SK-N-SH (cell line): ENCODE measurements at regions not wholly inside any gene's neighbourhood (a gene's known extent, or its start where the extent isn't known, plus 50 kb on each side); places are given as distances from the start of the nearest gene placed in this dataset.

Source experiments
- CTCF ChIA-PET: fragments of 300-600, 350-600 bp; formaldehyde crosslinking; extraction: SDS; loops from one replicate; lab custom pipeline; 2021; lab: Yijun Ruan, JAX
- POLR2A ChIA-PET: fragments of 350-600 bp; sonication (Branson Sonifier 250); formaldehyde crosslinking; extraction: SDS; loops from one replicate; lab custom pipeline; 2020; ENCODE audit warnings: antibody characterized with exemption, inconsistent platforms; lab: Yijun Ruan, JAX
- DNase-seq: peaks from one replicate; pipeline ENCODE4 v3.0.0; 2012
- H2AFZ ChIP-seq: fragments of 200-600 bp; sonication (generic); 2 replicates; pipeline ENCODE4 v1.8.1; 2016; ENCODE audit warnings: antibody characterized with exemption, mild to moderate bottlenecking, low read depth
- H3F3A ChIP-seq: fragments of 200-600 bp; sonication (generic); replicated peaks from 2 replicates; pipeline ENCODE3; 2016; ENCODE audit warnings: antibody characterized with exemption, mild to moderate bottlenecking; ENCODE audit not compliant: insufficient read depth
- H3K27ac ChIP-seq, 2 experiments: fragments of 200-500 bp in 1 of 2; fragments of 200-600 bp in 1 of 2; sonication (Bioruptor generic) in 1 of 2; sonication (generic), shearing (Covaris generic) in 1 of 2; 2 replicates each; pipeline versions ENCODE4 v1.5.1 to v1.6.1; 2014 to 2016; ENCODE audit warnings: low read depth in 2 of 2, inconsistent platforms in 1 of 2, low read length in 1 of 2, mild to moderate bottlenecking in 1 of 2, mixed read lengths in 1 of 2
- H3K27me3 ChIP-seq: fragments of 200-600 bp; sonication (generic), shearing (Covaris generic); 2 replicates; pipeline ENCODE4 v1.6.1; 2016; ENCODE audit warnings: mixed run types; ENCODE audit not compliant: insufficient read depth
- H3K36me3 ChIP-seq, 2 experiments: fragments of 200-500 bp in 1 of 2; fragments of 200-600 bp in 1 of 2; sonication (Bioruptor generic) in 1 of 2; sonication (generic) in 1 of 2; replicated peaks in 1 of 2; 2 replicates each; pipeline versions ENCODE3 to v1.5.1; 2014 to 2016; ENCODE audit warnings: low read length in 1 of 2, mild to moderate bottlenecking in 1 of 2; ENCODE audit not compliant: insufficient read depth in 2 of 2, control insufficient read depth in 1 of 2
- H3K4me1 ChIP-seq, 2 experiments: fragments of 200-500 bp in 1 of 2; fragments of 200-600 bp in 1 of 2; sonication (Bioruptor generic) in 1 of 2; sonication (generic), shearing (Covaris generic) in 1 of 2; 2 replicates each; pipeline versions ENCODE4 v1.5.1 to v1.6.1; 2014 to 2016; ENCODE audit warnings: low read depth in 1 of 2, low read length in 1 of 2, mixed run types in 1 of 2; ENCODE audit not compliant: insufficient read depth in 2 of 2, control insufficient read depth in 1 of 2
- H3K4me2 ChIP-seq: fragments of 200-600 bp; sonication (generic), shearing (Covaris generic); 2 replicates; pipeline ENCODE4 v1.6.1; 2017; ENCODE audit warnings: mixed run types
- H3K4me3 ChIP-seq, 2 experiments: fragments of 200-500 bp in 1 of 2; fragments of 200-600 bp in 1 of 2; sonication (Bioruptor generic) in 1 of 2; sonication (generic), shearing (Covaris generic) in 1 of 2; 2 replicates each; pipeline versions ENCODE4 v1.5.1 to v1.8.1; 2014 to 2016; ENCODE audit warnings: low read depth in 2 of 2, inconsistent platforms in 1 of 2, low read length in 1 of 2, mild to moderate bottlenecking in 1 of 2, mixed read lengths in 1 of 2, moderate library complexity in 1 of 2
- H3K79me2 ChIP-seq: fragments of 200-600 bp; sonication (generic); 2 replicates; pipeline ENCODE4 v1.8.1; 2017; ENCODE audit warnings: mild to moderate bottlenecking; ENCODE audit not compliant: insufficient read depth
- H3K9ac ChIP-seq: fragments of 200-600 bp; sonication (generic); 2 replicates; pipeline ENCODE4 v1.6.1; 2017; ENCODE audit warnings: mixed run types
- H3K9me2 ChIP-seq: fragments of 200-600 bp; sonication (generic); 2 replicates; pipeline ENCODE4 v1.6.1; 2017; ENCODE audit warnings: mixed run types
- H3K9me3 ChIP-seq: fragments of 200-600 bp; sonication (generic); 2 replicates; pipeline ENCODE4 v1.6.1; 2017; ENCODE audit warnings: mixed run types, mild to moderate bottlenecking, moderate library complexity
- H4K20me1 ChIP-seq: fragments of 200-600 bp; sonication (generic); 2 replicates; pipeline ENCODE4 v1.6.1; 2017; ENCODE audit warnings: mild to moderate bottlenecking, mixed run types; ENCODE audit not compliant: insufficient read depth
- CHD2 ChIP-seq: fragments of 150-350 bp; IDR thresholded peaks from 2 replicates; pipeline ENCODE4 v1.6.1; 2018; ENCODE audit warnings: low read length; ENCODE audit not compliant: partially characterized antibody
- CTCF ChIP-seq: fragments of 200-600 bp; sonication (generic); IDR thresholded peaks from 2 replicates; pipeline ENCODE4 v1.6.1; 2017; ENCODE audit warnings: antibody characterized with exemption, mild to moderate bottlenecking, moderate library complexity
- ELF1 ChIP-seq: IDR thresholded peaks from 2 replicates; pipeline ENCODE4 v1.4.0; 2012
- EP300 ChIP-seq, 2 experiments: IDR thresholded peaks; 2 replicates each; pipeline versions ENCODE4 v1.4.0 to v1.6.1; 2012; ENCODE audit warnings: borderline replicate concordance in 1 of 2, low read depth in 1 of 2, low read length in 1 of 2
- EZH2phosphoT487 ChIP-seq: fragments of 200-600 bp; sonication (generic); IDR thresholded peaks from 2 replicates; pipeline ENCODE4 v1.6.1; 2017; ENCODE audit warnings: low read depth, mixed run types, mild to moderate bottlenecking, antibody characterized with exemption, moderate library complexity, borderline replicate concordance
- FOSL2 ChIP-seq: IDR thresholded peaks from 2 replicates; pipeline ENCODE4 v1.4.0; 2012; ENCODE audit warnings: low read depth, mild to moderate bottlenecking, moderate library complexity, borderline replicate concordance
- FOXM1 ChIP-seq: IDR thresholded peaks from 2 replicates; pipeline ENCODE4 v1.4.0; 2012; ENCODE audit warnings: low read depth, mild to moderate bottlenecking
- GABPA ChIP-seq: IDR thresholded peaks from 2 replicates; pipeline ENCODE4 v1.4.0; 2012; ENCODE audit warnings: low read depth, mild to moderate bottlenecking
- GATA2 ChIP-seq: sonication (generic); formaldehyde crosslinking; IDR thresholded peaks from 2 replicates; pipeline ENCODE4 v1.5.0; 2020; ENCODE audit warnings: mild to moderate bottlenecking, missing genetic modification reagents
- JUND ChIP-seq: IDR thresholded peaks from 2 replicates; pipeline ENCODE4 v1.4.0; 2012
- MXI1 ChIP-seq: IDR thresholded peaks from 2 replicates; pipeline ENCODE4 v1.6.1; 2012; ENCODE audit warnings: mild to moderate bottlenecking, low read depth, low read length, improper control_type of control experiment
- NRF1 ChIP-seq: IDR thresholded peaks from 2 replicates; pipeline ENCODE4 v1.6.1; 2012; ENCODE audit warnings: low read depth, mild to moderate bottlenecking, low read length
- POLR2AphosphoS5 ChIP-seq: IDR thresholded peaks from 2 replicates; pipeline ENCODE4 v1.6.1; 2012; ENCODE audit warnings: low read depth, low read length
- RFX5 ChIP-seq: IDR thresholded peaks from 2 replicates; pipeline ENCODE4 v1.6.1; 2012; ENCODE audit warnings: mild to moderate bottlenecking, improper control_type of control experiment, low read length
- SIN3A ChIP-seq: IDR thresholded peaks from 2 replicates; pipeline ENCODE4 v1.6.1; 2012; ENCODE audit warnings: low read depth, mild to moderate bottlenecking, low read length, moderate library complexity, borderline replicate concordance
- TAF1 ChIP-seq: IDR thresholded peaks from 2 replicates; pipeline ENCODE4 v1.6.1; 2012; ENCODE audit warnings: low read depth, mild to moderate bottlenecking, low read length, moderate library complexity, borderline replicate concordance
- WGBS: methylation state at CpG from one replicate; pipeline ENCODE4 v1.1.6; 2017; ENCODE audit warnings: low lambda C conversion rate; 5-methylcytosine and 5-hydroxymethylcytosine counted together
- TF ChIP-seq, protein P1 (sequence below): IDR thresholded peaks from 2 replicates; pipeline ENCODE4 v1.4.0; 2012; ENCODE audit warnings: low read depth
- TF ChIP-seq, protein P2 (sequence below): IDR thresholded peaks from 2 replicates; pipeline ENCODE4 v1.4.0; 2012; ENCODE audit warnings: low read depth, borderline replicate concordance
- TF ChIP-seq, protein P3 (sequence below): fragments of 150-350 bp; IDR thresholded peaks from 2 replicates; pipeline ENCODE4 v1.6.1; 2016; ENCODE audit warnings: mild to moderate bottlenecking, low read depth, low read length
- TF ChIP-seq, protein P4 (sequence below): IDR thresholded peaks from 2 replicates; pipeline ENCODE4; 2012

GRCh38 chr1:193700710-193701355, 514.4 kb upstream of the B3GALT2 start (continued):
- no peak for TF ChIP-seq CTCF
- peak; percentile 94 for TF ChIP-seq FOXM1
- no peak for TF ChIP-seq TAF1
- peak; percentile 42 to 93; a peak in 3 of 4 replicates for TF ChIP-seq EP300 (IDR thresholded peaks at IDR 0.05; ENCODE audit: borderline replicate concordance in 1 of 2, low read depth in 1 of 2, low read length in 1 of 2)
- no peak for TF ChIP-seq ELF1
- no peak for TF ChIP-seq CHD2
- TF ChIP-seq, protein P1, sequence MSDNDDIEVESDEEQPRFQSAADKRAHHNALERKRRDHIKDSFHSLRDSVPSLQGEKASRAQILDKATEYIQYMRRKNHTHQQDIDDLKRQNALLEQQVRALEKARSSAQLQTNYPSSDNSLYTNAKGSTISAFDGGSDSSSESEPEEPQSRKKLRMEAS, result no peak
- TF ChIP-seq GABPA, result 0 out of 2 replicates have a peak, but pooled peaks have one; percentile 12
- TF ChIP-seq, protein P2, sequence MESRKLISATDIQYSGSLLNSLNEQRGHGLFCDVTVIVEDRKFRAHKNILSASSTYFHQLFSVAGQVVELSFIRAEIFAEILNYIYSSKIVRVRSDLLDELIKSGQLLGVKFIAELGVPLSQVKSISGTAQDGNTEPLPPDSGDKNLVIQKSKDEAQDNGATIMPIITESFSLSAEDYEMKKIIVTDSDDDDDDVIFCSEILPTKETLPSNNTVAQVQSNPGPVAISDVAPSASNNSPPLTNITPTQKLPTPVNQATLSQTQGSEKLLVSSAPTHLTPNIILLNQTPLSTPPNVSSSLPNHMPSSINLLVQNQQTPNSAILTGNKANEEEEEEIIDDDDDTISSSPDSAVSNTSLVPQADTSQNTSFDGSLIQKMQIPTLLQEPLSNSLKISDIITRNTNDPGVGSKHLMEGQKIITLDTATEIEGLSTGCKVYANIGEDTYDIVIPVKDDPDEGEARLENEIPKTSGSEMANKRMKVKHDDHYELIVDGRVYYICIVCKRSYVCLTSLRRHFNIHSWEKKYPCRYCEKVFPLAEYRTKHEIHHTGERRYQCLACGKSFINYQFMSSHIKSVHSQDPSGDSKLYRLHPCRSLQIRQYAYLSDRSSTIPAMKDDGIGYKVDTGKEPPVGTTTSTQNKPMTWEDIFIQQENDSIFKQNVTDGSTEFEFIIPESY, result 0 out of 2 replicates have a peak, but pooled peaks have one; percentile 30
- TF ChIP-seq FOSL2, result peak; percentile 99
- no peak for TF ChIP-seq SIN3A
- no peak for TF ChIP-seq MXI1
- TF ChIP-seq, protein P3, sequence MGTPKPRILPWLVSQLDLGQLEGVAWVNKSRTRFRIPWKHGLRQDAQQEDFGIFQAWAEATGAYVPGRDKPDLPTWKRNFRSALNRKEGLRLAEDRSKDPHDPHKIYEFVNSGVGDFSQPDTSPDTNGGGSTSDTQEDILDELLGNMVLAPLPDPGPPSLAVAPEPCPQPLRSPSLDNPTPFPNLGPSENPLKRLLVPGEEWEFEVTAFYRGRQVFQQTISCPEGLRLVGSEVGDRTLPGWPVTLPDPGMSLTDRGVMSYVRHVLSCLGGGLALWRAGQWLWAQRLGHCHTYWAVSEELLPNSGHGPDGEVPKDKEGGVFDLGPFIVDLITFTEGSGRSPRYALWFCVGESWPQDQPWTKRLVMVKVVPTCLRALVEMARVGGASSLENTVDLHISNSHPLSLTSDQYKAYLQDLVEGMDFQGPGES, result no peak
- no peak for TF ChIP-seq EZH2phosphoT487
- TF ChIP-seq GATA2 (CRISPR knock-in tag), result no peak
- TF ChIP-seq POLR2AphosphoS5, result peak; percentile 66; the same call in 1 of the 2 replicates

GRCh38 chr1:193699261-193699660, 512.8 kb upstream of the B3GALT2 start:
- no peak overlapping the region for H3K4me2 ChIP-seq
- no peaks in the 10 kb centered on the region for H3K36me3 ChIP-seq
- H3K9ac ChIP-seq, result no peak overlapping the region
- H3K79me2 ChIP-seq, result no peaks in the 10 kb centered on the region
- DNase-seq, result no peak
- no peaks in the 10 kb centered on the region for H3K27me3 ChIP-seq
- 87% methylated on average over 4 of the region's 4 CpGs for WGBS
- H2AFZ ChIP-seq, result no peak overlapping the region
- no peaks in the 10 kb centered on the region for H3K9me2 ChIP-seq
- TF ChIP-seq NRF1 (no peak), EZH2phosphoT487 (no peak), FOXM1 (no peak), JUND (no peak), EP300 (IDR thresholded peaks at IDR 0.05; ENCODE audit: borderline replicate concordance in 1 of 2, low read depth in 1 of 2, low read length in 1 of 2) (no peak), SIN3A (no peak), RFX5 (no peak), GATA2 (CRISPR knock-in tag) (no peak)
- TF ChIP-seq, protein P1, result no peak
- TF ChIP-seq, protein P4, sequence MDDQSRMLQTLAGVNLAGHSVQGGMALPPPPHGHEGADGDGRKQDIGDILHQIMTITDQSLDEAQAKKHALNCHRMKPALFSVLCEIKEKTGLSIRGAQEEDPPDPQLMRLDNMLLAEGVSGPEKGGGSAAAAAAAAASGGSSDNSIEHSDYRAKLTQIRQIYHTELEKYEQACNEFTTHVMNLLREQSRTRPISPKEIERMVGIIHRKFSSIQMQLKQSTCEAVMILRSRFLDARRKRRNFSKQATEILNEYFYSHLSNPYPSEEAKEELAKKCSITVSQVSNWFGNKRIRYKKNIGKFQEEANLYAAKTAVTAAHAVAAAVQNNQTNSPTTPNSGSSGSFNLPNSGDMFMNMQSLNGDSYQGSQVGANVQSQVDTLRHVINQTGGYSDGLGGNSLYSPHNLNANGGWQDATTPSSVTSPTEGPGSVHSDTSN, result no peak
- TF ChIP-seq, protein P3, result no peak
- no peaks in the 10 kb centered on the region for H4K20me1 ChIP-seq
- H3K4me3 ChIP-seq, result no peak overlapping the region
- no peaks in the 10 kb centered on the region for H3K9me3 ChIP-seq
- H3K27ac ChIP-seq, result no peak overlapping the region
- H3K4me1 ChIP-seq, result peaks cover 4% of the 10 kb centered on the region in 2 experiments; a peak in 2 of 4 replicates
- ChIA-PET CTCF (no interaction called here), POLR2A (no interaction called here)
- H3F3A ChIP-seq, result peaks cover 11% of the 10 kb centered on the region
